Astrocyte (in vitro differentiated cells and primary cell): ENCODE measurements at regions not wholly inside any gene's neighbourhood (a gene's known extent, or its start where the extent isn't known, plus 50 kb on each side); places are given as distances from the start of the nearest gene placed in this dataset.

Experiments used
- DNase-seq: peaks from one replicate; pipeline ENCODE4 v3.0.0-alpha.2; 2010; ENCODE audit warnings: low read depth
- FAIRE-seq: peaks from 2 replicates; lab custom pipeline; 2011; peaks lifted over from hg19 to GRCh38; lab: Jason Lieb, UNC
- H2AFZ ChIP-seq: 2 replicates; pipeline ENCODE4 v1.6.0; 2012; ENCODE audit warnings: low read depth, low read length, inconsistent platforms
- H3K27ac ChIP-seq: 2 replicates; pipeline ENCODE4 v1.5.1; 2011; ENCODE audit warnings: low read depth, low read length, inconsistent platforms
- H3K27me3 ChIP-seq: 2 replicates; pipeline ENCODE4 v1.6.0; 2011; ENCODE audit warnings: low read length, inconsistent platforms; ENCODE audit not compliant: insufficient read depth
- H3K36me3 ChIP-seq: 2 replicates; pipeline ENCODE4 v1.5.1; 2011; ENCODE audit warnings: low read length, inconsistent platforms; ENCODE audit not compliant: insufficient read depth
- H3K4me1 ChIP-seq: 2 replicates; pipeline ENCODE4 v1.5.1; 2011; ENCODE audit warnings: low read length, inconsistent platforms; ENCODE audit not compliant: insufficient read depth
- H3K4me2 ChIP-seq: 2 replicates; pipeline ENCODE4 v1.6.0; 2012; ENCODE audit warnings: low read length, inconsistent platforms
- H3K4me3 ChIP-seq: 2 replicates; pipeline ENCODE4 v1.5.1; 2011; ENCODE audit warnings: low read depth, mild to moderate bottlenecking, low read length, inconsistent platforms; ENCODE audit not compliant: insufficient read depth
- H3K79me2 ChIP-seq: 2 replicates; pipeline ENCODE4 v1.6.0; 2012; ENCODE audit warnings: mild to moderate bottlenecking, low read length, inconsistent platforms; ENCODE audit not compliant: insufficient read depth
- H3K9ac ChIP-seq: 2 replicates; pipeline ENCODE4 v1.6.0; 2012; ENCODE audit warnings: mild to moderate bottlenecking, low read length, inconsistent platforms
- H3K9me3 ChIP-seq: 2 replicates; pipeline ENCODE4 v1.5.1; 2012; ENCODE audit warnings: low read depth, mild to moderate bottlenecking, low read length, inconsistent platforms; ENCODE audit not compliant: insufficient read depth
- H4K20me1 ChIP-seq: 2 replicates; pipeline ENCODE4 v1.6.0; 2012; ENCODE audit warnings: low read length, inconsistent platforms; ENCODE audit not compliant: insufficient read depth
- H3K27ac Mint-ChIP-seq: one replicate; pipeline ENCODE4 v1.8.0; 2021; ENCODE audit warnings: mild to moderate bottlenecking, mixed read lengths; ENCODE audit not compliant: unreplicated experiment
- H3K27me3 Mint-ChIP-seq: one replicate; pipeline ENCODE4 v1.8.0; 2021; ENCODE audit warnings: low read depth, mixed read lengths; ENCODE audit not compliant: unreplicated experiment
- H3K36me3 Mint-ChIP-seq: one replicate; pipeline ENCODE4 v1.8.0; 2021; ENCODE audit warnings: low read depth, mixed read lengths; ENCODE audit not compliant: unreplicated experiment
- H3K4me1 Mint-ChIP-seq: one replicate; pipeline ENCODE4 v1.8.0; 2021; ENCODE audit warnings: low read depth, mixed read lengths; ENCODE audit not compliant: unreplicated experiment
- H3K4me3 Mint-ChIP-seq: one replicate; pipeline ENCODE4 v1.8.0; 2021; ENCODE audit warnings: mild to moderate bottlenecking, moderate library complexity, mixed read lengths; ENCODE audit not compliant: unreplicated experiment
- H3K9me3 Mint-ChIP-seq: one replicate; pipeline ENCODE4 v1.8.0; 2021; ENCODE audit warnings: mild to moderate bottlenecking, mixed read lengths; ENCODE audit not compliant: unreplicated experiment
- CTCF ChIP-seq: IDR thresholded peaks from 2 replicates; pipeline ENCODE4 v1.5.1; 2011; ENCODE audit warnings: low read depth, mild to moderate bottlenecking, inconsistent platforms, low read length, moderate library complexity; ENCODE audit not compliant: insufficient read depth
- EZH2 ChIP-seq: IDR thresholded peaks from 2 replicates; pipeline ENCODE4 v1.6.1; 2012; ENCODE audit warnings: mild to moderate bottlenecking, low read length, inconsistent platforms; ENCODE audit not compliant: insufficient read depth

- no peak overlapping the region for H3K27ac Mint-ChIP-seq
- H4K20me1 ChIP-seq: no peaks in the 10 kb centered on the region
- no peak overlapping the region for H2AFZ ChIP-seq
- no peak overlapping the region for H3K4me3 Mint-ChIP-seq
- no peaks in the 10 kb centered on the region for H3K36me3 ChIP-seq
- no peak overlapping the region for H3K4me3 ChIP-seq
- no peaks in the 10 kb centered on the region for H3K9me3 Mint-ChIP-seq
- peaks cover 4% of the 10 kb centered on the region for H3K9me3 ChIP-seq
- no peak for DNase-seq
- H3K9ac ChIP-seq: no peak overlapping the region
- no peak overlapping the region for H3K4me2 ChIP-seq
- H3K27me3 Mint-ChIP-seq: peaks cover 43% of the 10 kb centered on the region
- no peaks in the 10 kb centered on the region for H3K36me3 Mint-ChIP-seq
- no peaks in the 10 kb centered on the region for H3K79me2 ChIP-seq
- FAIRE-seq: no peak
- H3K27me3 ChIP-seq: no peaks in the 10 kb centered on the region
- TF ChIP-seq CTCF (no peak), EZH2 (no peak)
- H3K4me1 ChIP-seq: no peaks in the 10 kb centered on the region
- H3K27ac ChIP-seq: no peak overlapping the region
- H3K4me1 Mint-ChIP-seq: no peaks in the 10 kb centered on the region
Measured at GRCh38 chr2:239729681-239730566, 295.2 kb downstream of the NDUFA10 start.

GRCh38 chr2:239729151-239729550 is 296.0 kb downstream of the NDUFA10 start:
- Histone ChIP-seq H3K79me2 (no peaks in the 10 kb centered on the region), H3K9me3 (peaks cover 4% of the 10 kb centered on the region), H3K27me3 (no peaks in the 10 kb centered on the region), H3K9ac (no peak overlapping the region), H4K20me1 (no peaks in the 10 kb centered on the region), H2AFZ (no peak overlapping the region), H3K36me3 (no peaks in the 10 kb centered on the region), H3K4me1 (no peaks in the 10 kb centered on the region), H3K27ac (no peak overlapping the region), H3K4me2 (no peak overlapping the region), H3K4me3 (no peak overlapping the region)
- no peak overlapping the region for H3K4me3 Mint-ChIP-seq
- no peak overlapping the region for H3K27ac Mint-ChIP-seq
- FAIRE-seq (no peak), DNase-seq (no peak)
- no peaks in the 10 kb centered on the region for H3K4me1 Mint-ChIP-seq
- H3K36me3 Mint-ChIP-seq: no peaks in the 10 kb centered on the region
- H3K27me3 Mint-ChIP-seq: peaks cover 45% of the 10 kb centered on the region
- H3K9me3 Mint-ChIP-seq: no peaks in the 10 kb centered on the region
- TF ChIP-seq EZH2 (no peak), CTCF (no peak)

- DNase-seq: no peak
- FAIRE-seq: no peak
- Mint-ChIP-seq H3K27me3 (peaks cover 44% of the 10 kb centered on the region), H3K4me1 (no peaks in the 10 kb centered on the region), H3K4me3 (no peak overlapping the region), H3K27ac (no peak overlapping the region), H3K9me3 (peaks cover 1% of the 10 kb centered on the region), H3K36me3 (no peaks in the 10 kb centered on the region)
- no peaks in the 10 kb centered on the region for H3K79me2 ChIP-seq
- H4K20me1 ChIP-seq: no peaks in the 10 kb centered on the region
- H3K36me3 ChIP-seq: no peaks in the 10 kb centered on the region
- H3K9ac ChIP-seq: no peak overlapping the region
- H3K4me2 ChIP-seq: no peak overlapping the region
- no peak overlapping the region for H2AFZ ChIP-seq
- H3K9me3 ChIP-seq: peaks cover 6% of the 10 kb centered on the region
- no peak overlapping the region for H3K27ac ChIP-seq
- H3K4me1 ChIP-seq: no peaks in the 10 kb centered on the region
- H3K4me3 ChIP-seq: no peak overlapping the region
- H3K27me3 ChIP-seq: no peaks in the 10 kb centered on the region
- TF ChIP-seq EZH2 (no peak), CTCF (no peak)
Measured at GRCh38 chr2:239728751-239729150, 296.4 kb downstream of the NDUFA10 start.
